A549 (cell line): ENCODE measurements at regions not wholly inside any gene's neighbourhood (a gene's known extent, or its start where the extent isn't known, plus 50 kb on each side); places are given as distances from the start of the nearest gene placed in this dataset.

Experiments
- ATAC-seq, 2 experiments: fragments of 200-7000 bp in 1 of 2; fragments of >200 bp in 1 of 2; cut with Nextera tagmentation in 1 of 2; cut with Tn5 transposase in 1 of 2; 3 replicates each; pipeline versions ENCODE4 v1.8.0 to v1.9.1; 2018 to 2020; ENCODE audit warnings: mild to moderate bottlenecking in 1 of 2, moderate library complexity in 1 of 2
- CTCF ChIA-PET: fragments of 300-600 bp; sonication (Branson Sonifier 250); formaldehyde crosslinking; extraction: SDS; loops from one replicate; lab custom pipeline; 2021; ENCODE audit warnings: antibody characterized with exemption, inconsistent platforms; lab: Yijun Ruan, JAX
- POLR2A ChIA-PET: fragments of 350-600 bp; formaldehyde crosslinking; extraction: SDS; loops from one replicate; lab custom pipeline; 2021; ENCODE audit warnings: antibody characterized with exemption, inconsistent platforms; lab: Yijun Ruan, JAX
- DNase-seq, 2 experiments: peaks; one replicate each; pipeline versions ENCODE4 v3.0.0 to v3.0.0-alpha.2; 2011 to 2016; ENCODE audit warnings: low read depth in 1 of 2, low spot score in 1 of 2
- FAIRE-seq: peaks from 2 replicates; lab custom pipeline; 2011; peaks lifted over from hg19 to GRCh38; lab: Jason Lieb, UNC
- H3K27ac ChIP-seq, 2 experiments: fragments of >200 bp; sonication (Bioruptor Twin); formaldehyde crosslinking; 3 replicates each; pipeline ENCODE4 v1.5.1; 2016 to 2017
- H3K4me1 ChIP-seq: fragments of >200 bp; sonication (Bioruptor Twin); formaldehyde crosslinking; 3 replicates; pipeline ENCODE4 v1.6.1; 2016
- H3K4me2 ChIP-seq: fragments of >200 bp; sonication (Bioruptor Twin); formaldehyde crosslinking; 3 replicates; pipeline ENCODE4 v1.6.1; 2016
- H3K4me3 ChIP-seq: fragments of >200 bp; sonication (Bioruptor Twin); formaldehyde crosslinking; 3 replicates; pipeline ENCODE4 v1.5.1; 2016
- H3K9me3 ChIP-seq: fragments of >200 bp; sonication (Bioruptor Twin); formaldehyde crosslinking; 3 replicates; pipeline ENCODE4 v1.6.1; 2016
- ATOH8 ChIP-seq: fragments of 250-450 bp; sonication (Bioruptor Pico); IDR thresholded peaks from 2 replicates; pipeline ENCODE4 v1.5.0; 2020; ENCODE audit warnings: low read depth, mild to moderate bottlenecking, moderate library complexity
- BCL3 ChIP-seq: fragments of >200 bp; sonication (Bioruptor Twin); formaldehyde crosslinking; IDR thresholded peaks from 3 replicates; pipeline ENCODE4 v1.6.1; 2016
- CBX2 ChIP-seq: fragments of 200-600 bp; sonication (generic); IDR thresholded peaks from 2 replicates; pipeline ENCODE4 v1.6.1; 2016; ENCODE audit warnings: low read depth, mild to moderate bottlenecking, borderline replicate concordance
- CTCF ChIP-seq: fragments of >200 bp; sonication (Bioruptor Twin); formaldehyde crosslinking; IDR thresholded peaks from 3 replicates; pipeline ENCODE4 v1.5.1; 2016
- E2F6 ChIP-seq: IDR thresholded peaks from 2 replicates; pipeline ENCODE4 v1.6.1; 2012; ENCODE audit warnings: low read depth, borderline replicate concordance
- EHMT2 ChIP-seq: fragments of 200-600 bp; sonication (generic); IDR thresholded peaks from 2 replicates; pipeline ENCODE4 v1.6.1; 2016; ENCODE audit warnings: antibody characterized with exemption, low read depth, mild to moderate bottlenecking, moderate library complexity
- ESRRA ChIP-seq: fragments of 150-350 bp; IDR thresholded peaks from 2 replicates; pipeline ENCODE4 v1.6.1; 2014; ENCODE audit warnings: mild to moderate bottlenecking, low read length, borderline replicate concordance
- HEYL ChIP-seq: fragments of 250-450 bp; sonication (Bioruptor Pico); IDR thresholded peaks from 2 replicates; pipeline ENCODE4 v1.8.0; 2021; ENCODE audit warnings: mild to moderate bottlenecking, moderate library complexity
- HOXA7 ChIP-seq: fragments of 250-450 bp; sonication (Bioruptor Pico); IDR thresholded peaks from 2 replicates; pipeline ENCODE4 v1.5.0; 2020; ENCODE audit warnings: mild to moderate bottlenecking, moderate library complexity
- HOXB5 ChIP-seq: fragments of 250-450 bp; sonication (Bioruptor Pico); IDR thresholded peaks from 2 replicates; pipeline ENCODE4 v1.5.0; 2020; ENCODE audit warnings: mild to moderate bottlenecking, moderate library complexity
- KDM5A ChIP-seq: fragments of 200-600 bp; sonication (generic); IDR thresholded peaks from 2 replicates; pipeline ENCODE4 v1.6.1; 2016; ENCODE audit warnings: antibody characterized with exemption, mild to moderate bottlenecking
- PBX3 ChIP-seq: IDR thresholded peaks from 2 replicates; pipeline ENCODE4 v1.6.1; 2012
- POLR2A ChIP-seq: IDR thresholded peaks from 2 replicates; pipeline ENCODE4 v1.6.1; 2012; ENCODE audit warnings: mild to moderate bottlenecking, low read length
- RARB ChIP-seq: fragments of 250-450 bp; sonication (Bioruptor Pico); IDR thresholded peaks from 2 replicates; pipeline ENCODE4 v1.8.0; 2021; ENCODE audit warnings: mild to moderate bottlenecking, moderate library complexity
- REST ChIP-seq: fragments of 200-600 bp; sonication (generic); IDR thresholded peaks from 2 replicates; pipeline ENCODE4 v1.6.1; 2016; ENCODE audit warnings: antibody characterized with exemption, mild to moderate bottlenecking, moderate library complexity
- TFCP2L1 ChIP-seq: fragments of 250-450 bp; sonication (Bioruptor Pico); IDR thresholded peaks from 2 replicates; pipeline ENCODE4 v1.5.0; 2021; ENCODE audit warnings: mild to moderate bottlenecking
- ZFP36 ChIP-seq: fragments of 450-650 bp; IDR thresholded peaks from 2 replicates; pipeline ENCODE4 v1.6.1; 2014; ENCODE audit warnings: borderline replicate concordance; ENCODE audit not compliant: partially characterized antibody
- WGBS: methylation state at CpG from one replicate; pipeline ENCODE4 v1.1.6; 2017; ENCODE audit errors: missing lambda C conversion rate; 5-methylcytosine and 5-hydroxymethylcytosine counted together

- no peak overlapping the region for H3K27ac ChIP-seq
- no peak overlapping the region for H3K4me3 ChIP-seq
- TF ChIP-seq HOXA7 (CRISPR knock-in tag) (no peak), CTCF (no peak)
- WGBS: no CpG with 5 or more reads among the region's 1 CpG
- CTCF ChIA-PET: no interaction called here
- no peaks in the 10 kb centered on the region for H3K4me1 ChIP-seq
- DNase-seq (no peak), ATAC-seq (no peak), FAIRE-seq (no peak)
- H3K4me2 ChIP-seq: no peak overlapping the region
- POLR2A ChIA-PET: no interaction called here
- no peaks in the 10 kb centered on the region for H3K9me3 ChIP-seq
Measured at GRCh38 chr4:179804440-179804839, 2362.2 kb upstream of the AGA start.

GRCh38 chr4:179817317-179817716 lies 2375.1 kb upstream of the AGA start:
- FAIRE-seq: no peak
- Histone ChIP-seq H3K4me2 (no peak overlapping the region), H3K4me3 (no peak overlapping the region), H3K9me3 (no peaks in the 10 kb centered on the region), H3K4me1 (no peaks in the 10 kb centered on the region), H3K27ac (no peak overlapping the region)
- 5% methylated on average over 8 of the region's 8 CpGs for WGBS
- ChIA-PET POLR2A (no interaction called here), CTCF (no interaction called here)
- TF ChIP-seq EHMT2 (no peak), PBX3 (no peak), HOXA7 (CRISPR knock-in tag) (no peak), HEYL (CRISPR knock-in tag) (no peak), ESRRA (no peak), E2F6 (no peak), REST (no peak), RARB (no peak), ZFP36 (no peak), BCL3 (no peak), CBX2 (no peak), ATOH8 (CRISPR knock-in tag) (no peak), POLR2A (no peak), TFCP2L1 (no peak), HOXB5 (no peak), KDM5A (no peak)
- no peak for DNase-seq
- ATAC-seq: no peak
